Activated CD4-positive, alpha-beta memory T cell treated with anti-CD3 and anti-CD28 coated beads, Interleukin-2, amount 10 ng/mL, durations not matched to agents 7 days and 5 days (primary cell): ENCODE measurements at regions not wholly inside any gene's neighbourhood (a gene's known extent, or its start where the extent isn't known, plus 50 kb on each side); places are given as distances from the start of the nearest gene placed in this dataset.

Experiments
- CTCF ChIA-PET: fragments of 350-600 bp; sonication (Branson Sonifier 250); formaldehyde crosslinking; loops from one replicate; lab custom pipeline; 2021; ENCODE audit warnings: antibody characterized with exemption, inconsistent platforms; lab: Charles Lee
- POLR2A ChIA-PET: fragments of 350-600 bp; sonication (Branson Sonifier 250); formaldehyde crosslinking; loops from one replicate; lab custom pipeline; 2021; ENCODE audit warnings: antibody characterized with exemption; lab: Charles Lee
- DNase-seq: peaks from one replicate; pipeline ENCODE4 v3.0.0-alpha.2; 2020
- H3K27ac Mint-ChIP-seq: one replicate; pipeline ENCODE4 v1.8.0; 2021; ENCODE audit warnings: mild to moderate bottlenecking, mixed read lengths
- H3K27me3 Mint-ChIP-seq: one replicate; pipeline ENCODE4 v1.8.0; 2021; ENCODE audit warnings: mixed read lengths
- H3K36me3 Mint-ChIP-seq: one replicate; pipeline ENCODE4 v1.8.0; 2021; ENCODE audit warnings: low read depth, mixed read lengths
- H3K4me1 Mint-ChIP-seq: one replicate; pipeline ENCODE4 v1.8.0; 2021; ENCODE audit warnings: mixed read lengths
- H3K4me3 Mint-ChIP-seq: one replicate; pipeline ENCODE4 v1.8.0; 2021; ENCODE audit warnings: mild to moderate bottlenecking, mixed read lengths
- H3K9me3 Mint-ChIP-seq: one replicate; pipeline ENCODE4 v1.8.0; 2021; ENCODE audit warnings: mixed read lengths

- Mint-ChIP-seq H3K36me3 (peaks cover 7% of the 10 kb centered on the region), H3K9me3 (peaks cover 4% of the 10 kb centered on the region), H3K4me3 (no peak overlapping the region), H3K27ac (no peak overlapping the region), H3K4me1 (peaks cover 3% of the 10 kb centered on the region), H3K27me3 (no peaks in the 10 kb centered on the region)
- POLR2A ChIA-PET: no interaction called here
- DNase-seq: no peak
- CTCF ChIA-PET: interaction anchor here (1.0 kb wide), 1 partner anchor 97 kb away, joined by 3 read pairs; no protein-coding TSS in a partner anchor
Measured at GRCh38 chr1:91608876-91609275, 108.2 kb downstream of the CDC7 start.

GRCh38 chr1:91609551-91609950, 108.9 kb downstream of the CDC7 start:
- no peaks in the 10 kb centered on the region for H3K27me3 Mint-ChIP-seq
- peaks cover 7% of the 10 kb centered on the region for H3K36me3 Mint-ChIP-seq
- peaks cover 4% of the 10 kb centered on the region for H3K9me3 Mint-ChIP-seq
- DNase-seq: no peak
- H3K4me1 Mint-ChIP-seq: peaks cover 3% of the 10 kb centered on the region
- POLR2A ChIA-PET: interaction anchor here (1.8 kb wide), 1 partner anchor 10 kb away, joined by 4 read pairs; no protein-coding TSS in a partner anchor
- no peak overlapping the region for H3K4me3 Mint-ChIP-seq
- H3K27ac Mint-ChIP-seq: no peak overlapping the region
- CTCF ChIA-PET: no interaction called here

GRCh38 chr1:91610102-91610501, 109.5 kb downstream of the CDC7 start:
- Mint-ChIP-seq H3K4me3 (no peak overlapping the region), H3K27me3 (no peaks in the 10 kb centered on the region), H3K36me3 (peaks cover 7% of the 10 kb centered on the region), H3K27ac (no peak overlapping the region), H3K4me1 (peaks cover 3% of the 10 kb centered on the region), H3K9me3 (peaks cover 4% of the 10 kb centered on the region)
- ChIA-PET POLR2A (interaction anchor here (1.8 kb wide), 1 partner anchor 9 kb away, joined by 4 read pairs; no protein-coding TSS in a partner anchor), CTCF (interaction anchor here (1.2 kb wide), 1 partner anchor 48 kb away, joined by 3 read pairs; no protein-coding TSS in a partner anchor)
- DNase-seq: no peak

- H3K4me3 Mint-ChIP-seq: no peak overlapping the region
- POLR2A ChIA-PET: interaction anchor here (1.8 kb wide), 1 partner anchor 9 kb away, joined by 4 read pairs; no protein-coding TSS in a partner anchor
- H3K4me1 Mint-ChIP-seq: peaks cover 3% of the 10 kb centered on the region
- CTCF ChIA-PET: interaction anchor here (1.2 kb wide), 1 partner anchor 49 kb away, joined by 3 read pairs; no protein-coding TSS in a partner anchor
- H3K27ac Mint-ChIP-seq: no peak overlapping the region
- DNase-seq: no peak
- H3K27me3 Mint-ChIP-seq: no peaks in the 10 kb centered on the region
- H3K36me3 Mint-ChIP-seq: peaks cover 7% of the 10 kb centered on the region
- peaks cover 6% of the 10 kb centered on the region for H3K9me3 Mint-ChIP-seq
Measured at GRCh38 chr1:91610789-91611188, 110.1 kb downstream of the CDC7 start.

GRCh38 chr1:91611483-91611917, 110.8 kb downstream of the CDC7 start:
- POLR2A ChIA-PET: no interaction called here
- Mint-ChIP-seq H3K4me3 (no peak overlapping the region), H3K27me3 (no peaks in the 10 kb centered on the region), H3K9me3 (peaks cover 2% of the 10 kb centered on the region), H3K36me3 (peaks cover 7% of the 10 kb centered on the region), H3K27ac (no peak overlapping the region), H3K4me1 (peaks cover 3% of the 10 kb centered on the region)
- CTCF ChIA-PET: interaction anchor here (1.2 kb wide), 1 partner anchor 50 kb away, joined by 3 read pairs; no protein-coding TSS in a partner anchor
- DNase-seq: no peak

GRCh38 chr1:91613595-91613994, 112.9 kb downstream of the CDC7 start:
- no peak for DNase-seq
- Mint-ChIP-seq H3K27ac (no peak overlapping the region), H3K36me3 (peaks cover 2% of the 10 kb centered on the region), H3K4me1 (peaks cover 3% of the 10 kb centered on the region), H3K27me3 (peaks cover 6% of the 10 kb centered on the region), H3K4me3 (no peak overlapping the region), H3K9me3 (peaks cover 6% of the 10 kb centered on the region)
- ChIA-PET CTCF (no interaction called here), POLR2A (no interaction called here)

- H3K27me3 Mint-ChIP-seq: peaks cover 8% of the 10 kb centered on the region
- DNase-seq: no peak
- peaks cover 3% of the 10 kb centered on the region for H3K4me1 Mint-ChIP-seq
- peaks cover 6% of the 10 kb centered on the region for H3K9me3 Mint-ChIP-seq
- no peak overlapping the region for H3K4me3 Mint-ChIP-seq
- peaks cover 2% of the 10 kb centered on the region for H3K36me3 Mint-ChIP-seq
- ChIA-PET CTCF (no interaction called here), POLR2A (no interaction called here)
- H3K27ac Mint-ChIP-seq: no peak overlapping the region
Measured at GRCh38 chr1:91616712-91617111, 116.1 kb downstream of the CDC7 start.

GRCh38 chr1:91617285-91617765, 116.7 kb downstream of the CDC7 start:
- DNase-seq: no peak
- Mint-ChIP-seq H3K9me3 (peaks cover 6% of the 10 kb centered on the region), H3K27me3 (peaks cover 11% of the 10 kb centered on the region), H3K4me3 (no peak overlapping the region), H3K27ac (no peak overlapping the region), H3K4me1 (peaks cover 3% of the 10 kb centered on the region), H3K36me3 (peaks cover 2% of the 10 kb centered on the region)
- ChIA-PET POLR2A (no interaction called here), CTCF (no interaction called here)

GRCh38 chr1:91619881-91620280, 119.2 kb downstream of the CDC7 start:
- Mint-ChIP-seq H3K9me3 (peaks cover 6% of the 10 kb centered on the region), H3K4me3 (no peak overlapping the region), H3K4me1 (no peaks in the 10 kb centered on the region), H3K36me3 (peaks cover 2% of the 10 kb centered on the region), H3K27me3 (peaks cover 13% of the 10 kb centered on the region), H3K27ac (no peak overlapping the region)
- ChIA-PET CTCF (interaction anchor here (0.6 to 0.9 kb wide), 5 partner anchors 13 to 1214 kb away, joined by 3 read pairs; no protein-coding TSS in a partner anchor), POLR2A (interaction anchor here (1.0 kb wide), 1 partner anchor 10 kb away, joined by 4 read pairs; no protein-coding TSS in a partner anchor)
- DNase-seq: no peak

GRCh38 chr1:91621360-91621759, 120.7 kb downstream of the CDC7 start:
- ChIA-PET CTCF (no interaction called here), POLR2A (no interaction called here)
- Mint-ChIP-seq H3K9me3 (peaks cover 4% of the 10 kb centered on the region), H3K27me3 (peaks cover 13% of the 10 kb centered on the region), H3K27ac (no peak overlapping the region), H3K36me3 (peaks cover 2% of the 10 kb centered on the region), H3K4me3 (no peak overlapping the region), H3K4me1 (no peaks in the 10 kb centered on the region)
- no peak for DNase-seq

- Mint-ChIP-seq H3K27ac (no peak overlapping the region), H3K27me3 (peaks cover 12% of the 10 kb centered on the region), H3K36me3 (peaks cover under 1% of the 10 kb centered on the region), H3K4me1 (no peaks in the 10 kb centered on the region), H3K9me3 (peaks cover 2% of the 10 kb centered on the region), H3K4me3 (no peak overlapping the region)
- POLR2A ChIA-PET: no interaction called here
- CTCF ChIA-PET: no interaction called here
- no peak for DNase-seq
Measured at GRCh38 chr1:91621907-91622306, 121.3 kb downstream of the CDC7 start.

GRCh38 chr1:91622616-91623015, 122.0 kb downstream of the CDC7 start:
- H3K36me3 Mint-ChIP-seq: no peaks in the 10 kb centered on the region
- H3K4me1 Mint-ChIP-seq: no peaks in the 10 kb centered on the region
- ChIA-PET CTCF (no interaction called here), POLR2A (no interaction called here)
- peaks cover 4% of the 10 kb centered on the region for H3K9me3 Mint-ChIP-seq
- DNase-seq: no peak
- peaks cover 7% of the 10 kb centered on the region for H3K27me3 Mint-ChIP-seq
- no peak overlapping the region for H3K27ac Mint-ChIP-seq
- no peak overlapping the region for H3K4me3 Mint-ChIP-seq

- Mint-ChIP-seq H3K4me1 (no peaks in the 10 kb centered on the region), H3K27me3 (peaks cover 7% of the 10 kb centered on the region), H3K4me3 (no peak overlapping the region), H3K36me3 (no peaks in the 10 kb centered on the region), H3K9me3 (peaks cover 4% of the 10 kb centered on the region), H3K27ac (no peak overlapping the region)
- ChIA-PET CTCF (no interaction called here), POLR2A (no interaction called here)
- DNase-seq: no peak
Measured at GRCh38 chr1:91623020-91623419, 122.4 kb downstream of the CDC7 start.

- H3K27ac Mint-ChIP-seq: no peak overlapping the region
- peaks cover 4% of the 10 kb centered on the region for H3K9me3 Mint-ChIP-seq
- H3K27me3 Mint-ChIP-seq: peaks cover 7% of the 10 kb centered on the region
- no peak for DNase-seq
- H3K4me1 Mint-ChIP-seq: no peaks in the 10 kb centered on the region
- H3K4me3 Mint-ChIP-seq: no peak overlapping the region
- POLR2A ChIA-PET: no interaction called here
- CTCF ChIA-PET: no interaction called here
- H3K36me3 Mint-ChIP-seq: no peaks in the 10 kb centered on the region
Measured at GRCh38 chr1:91624331-91624730, 123.7 kb downstream of the CDC7 start.
